ENCODE measurements at regions not wholly inside any gene's neighbourhood (a gene's known extent, or its start where the extent isn't known, plus 50 kb on each side); places are given as distances from the start of the nearest gene placed in this dataset.
"Not testable (repeated sequence)": the region's sequence is repeated elsewhere in the genome, so short reads cannot be mapped to it uniquely, and the experiment has no call there.

GRCh38 chr2:20115374-20115773 is 63.9 kb upstream of the LAPTM4A start:
- H3K4me3 ChIP-seq (ENCODE audit: low read depth, low read length), result no peak overlapping the region
- TF ChIP-seq MAX (IDR thresholded peaks at IDR 0.05; ENCODE audit: low read depth, low read length) (no peak), MYC (IDR thresholded peaks at IDR 0.05; ENCODE audit: low read depth, low read length) (no peak), POLR2A (IDR thresholded peaks at IDR 0.05; ENCODE audit: extremely low read depth, insufficient read length) (no peak), CTCF (IDR thresholded peaks at IDR 0.05; ENCODE audit: low read depth, low read length) (no peak)
- DNase-seq (ENCODE audit: low read depth), result peak; percentile 29

GRCh38 chr2:20113986-20114938 is 62.8 kb upstream of the LAPTM4A start:
- no peak for TF ChIP-seq MAX (IDR thresholded peaks at IDR 0.05; ENCODE audit: low read depth, low read length)
- TF ChIP-seq MYC (IDR thresholded peaks at IDR 0.05; ENCODE audit: low read depth, low read length), result no peak
- TF ChIP-seq CTCF (IDR thresholded peaks at IDR 0.05; ENCODE audit: low read depth, low read length), result no peak
- TF ChIP-seq POLR2A (IDR thresholded peaks at IDR 0.05; ENCODE audit: extremely low read depth, insufficient read length), result no peak
- H3K4me3 ChIP-seq (ENCODE audit: low read depth, low read length), result no peak overlapping the region
- DNase-seq (ENCODE audit: low read depth), result no peak

GRCh38 chr2:20113004-20113796 is 61.8 kb upstream of the LAPTM4A start:
- TF ChIP-seq CTCF (IDR thresholded peaks at IDR 0.05; ENCODE audit: low read depth, low read length), result no peak
- no peak for TF ChIP-seq MYC (IDR thresholded peaks at IDR 0.05; ENCODE audit: low read depth, low read length)
- TF ChIP-seq POLR2A (IDR thresholded peaks at IDR 0.05; ENCODE audit: extremely low read depth, insufficient read length), result no peak
- no peak for TF ChIP-seq MAX (IDR thresholded peaks at IDR 0.05; ENCODE audit: low read depth, low read length)
- DNase-seq (ENCODE audit: low read depth), result no peak

GRCh38 chr2:20112361-20112760 is 60.9 kb upstream of the LAPTM4A start:
- DNase-seq (ENCODE audit: low read depth); H3K4me3 ChIP-seq (ENCODE audit: low read depth, low read length): not testable (repeated sequence)

More at GRCh38 chr2:20113004-20113796, 61.8 kb upstream of the LAPTM4A start:
- H3K4me3 ChIP-seq (ENCODE audit: low read depth, low read length), result no peak overlapping the region

- no peak for DNase-seq (ENCODE audit: low read depth)
- TF ChIP-seq POLR2A (IDR thresholded peaks at IDR 0.05; ENCODE audit: extremely low read depth, insufficient read length), result no peak
- no peak for TF ChIP-seq CTCF (IDR thresholded peaks at IDR 0.05; ENCODE audit: low read depth, low read length)
- TF ChIP-seq MYC (IDR thresholded peaks at IDR 0.05; ENCODE audit: low read depth, low read length), result no peak
- no peak for TF ChIP-seq MAX (IDR thresholded peaks at IDR 0.05; ENCODE audit: low read depth, low read length)
- no peak overlapping the region for H3K4me3 ChIP-seq (ENCODE audit: low read depth, low read length)
Observed at GRCh38 chr2:20111311-20112131, 60.1 kb upstream of the LAPTM4A start.

All from NB4 (cell line).